ENCODE measurements at regions not wholly inside any gene's neighbourhood (a gene's known extent, or its start where the extent isn't known, plus 50 kb on each side); places are given as distances from the start of the nearest gene placed in this dataset.

- no peak for TF ChIP-seq CTCF (conservative IDR thresholded peaks at IDR 0.05; ENCODE audit: low read length)
- DNase-seq (ENCODE audit: low read depth), result peak; percentile 100
- peak overlapping the region; percentile 37 for H3K4me3 ChIP-seq (ENCODE audit: low read length)
Observed at GRCh38 chr11:27933992-27934829, 173.7 kb downstream of the KIF18A start.

- no peak overlapping the region for H3K4me3 ChIP-seq (ENCODE audit: low read length)
- DNase-seq (ENCODE audit: low read depth), result no peak
- TF ChIP-seq CTCF (conservative IDR thresholded peaks at IDR 0.05; ENCODE audit: low read length), result no peak
Observed at GRCh38 chr11:27931770-27932169, 176.2 kb downstream of the KIF18A start.

- no peak for TF ChIP-seq CTCF (conservative IDR thresholded peaks at IDR 0.05; ENCODE audit: low read length)
- DNase-seq (ENCODE audit: low read depth), result no peak
- no peak overlapping the region for H3K4me3 ChIP-seq (ENCODE audit: low read length)
Observed at GRCh38 chr11:27930946-27931345, 177.0 kb downstream of the KIF18A start.

- DNase-seq (ENCODE audit: low read depth), result no peak
- no peak for TF ChIP-seq CTCF (conservative IDR thresholded peaks at IDR 0.05; ENCODE audit: low read length)
- H3K4me3 ChIP-seq (ENCODE audit: low read length), result no peak overlapping the region
Observed at GRCh38 chr11:27928809-27929208, 179.1 kb downstream of the KIF18A start.

- DNase-seq (ENCODE audit: low read depth), result peak; percentile 95
- no peak overlapping the region for H3K4me3 ChIP-seq (ENCODE audit: low read length)
- no peak for TF ChIP-seq CTCF (conservative IDR thresholded peaks at IDR 0.05; ENCODE audit: low read length)
Observed at GRCh38 chr11:27926981-27927481, 180.9 kb downstream of the KIF18A start.

- no peak for DNase-seq (ENCODE audit: low read depth)
- H3K4me3 ChIP-seq (ENCODE audit: low read length), result no peak overlapping the region
- TF ChIP-seq CTCF (conservative IDR thresholded peaks at IDR 0.05; ENCODE audit: low read length), result no peak
Observed at GRCh38 chr11:27926486-27926885, 181.5 kb downstream of the KIF18A start.

- DNase-seq (ENCODE audit: low read depth), result no peak
- H3K4me3 ChIP-seq (ENCODE audit: low read length), result no peak overlapping the region
- no peak for TF ChIP-seq CTCF (conservative IDR thresholded peaks at IDR 0.05; ENCODE audit: low read length)
Observed at GRCh38 chr11:27921472-27921871, 186.5 kb downstream of the KIF18A start.

Measured in AG10803 (cell line).